NCI-H1930 (cell line): ENCODE measurements at regions not wholly inside any gene's neighbourhood (a gene's known extent, or its start where the extent isn't known, plus 50 kb on each side); places are given as distances from the start of the nearest gene placed in this dataset.

Experiments used
- DNase-seq, 2 experiments: peaks; one replicate each; lab custom pipeline; 2025; lab: John Stamatoyannopoulos, UW

DNA sequence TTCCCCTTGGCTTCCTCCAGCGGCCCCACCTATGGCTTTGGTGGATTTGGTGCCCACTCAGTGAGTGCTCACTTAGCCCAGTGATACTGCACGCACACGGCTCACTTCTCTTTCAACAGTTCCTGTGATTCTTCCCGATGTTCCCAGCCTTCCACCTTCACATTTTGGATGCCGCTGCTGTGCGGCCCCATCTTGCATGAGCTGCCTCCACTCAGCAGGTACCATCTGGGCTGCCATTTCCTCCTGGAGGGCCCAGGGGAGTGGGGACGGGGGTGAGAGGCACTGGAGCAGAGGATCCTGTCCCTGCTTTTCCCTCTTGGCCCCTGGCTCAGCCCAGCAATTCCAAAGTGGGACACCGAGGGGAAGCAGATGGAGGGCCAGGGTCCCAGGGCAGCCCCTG is 323.3 kb upstream of the ZNF32 start:
- DNase-seq: no peak

GRCh38 chr10:43971306-43971705 is 322.6 kb upstream of the ZNF32 start:
- DNase-seq: no peak

GRCh38 chr10:43970717-43971116 is 322.0 kb upstream of the ZNF32 start:
- DNase-seq: no peak

GRCh38 chr10:43970018-43970698 is 321.5 kb upstream of the ZNF32 start:
- DNase-seq: no peak

DNA sequence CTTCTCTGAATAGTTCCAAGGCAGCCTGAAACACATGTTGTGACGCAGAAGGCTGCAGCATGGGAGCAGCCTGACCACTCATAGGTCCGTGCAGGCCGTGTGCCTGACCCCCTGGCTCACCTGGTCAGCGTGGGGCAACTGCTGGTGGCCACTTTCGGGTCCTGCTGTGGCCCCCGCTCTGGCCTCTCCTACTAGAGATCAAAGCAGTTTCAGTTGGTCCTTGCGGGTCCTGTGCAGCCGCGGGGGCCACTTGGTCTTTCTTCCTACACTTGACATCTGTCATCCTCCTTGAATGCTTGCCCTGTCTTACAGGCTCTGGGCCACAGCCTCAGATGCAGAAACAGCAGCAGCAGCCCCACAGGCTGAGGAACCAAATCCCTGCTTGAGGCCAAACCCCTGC is 320.8 kb upstream of the ZNF32 start:
- DNase-seq: no peak

DNA sequence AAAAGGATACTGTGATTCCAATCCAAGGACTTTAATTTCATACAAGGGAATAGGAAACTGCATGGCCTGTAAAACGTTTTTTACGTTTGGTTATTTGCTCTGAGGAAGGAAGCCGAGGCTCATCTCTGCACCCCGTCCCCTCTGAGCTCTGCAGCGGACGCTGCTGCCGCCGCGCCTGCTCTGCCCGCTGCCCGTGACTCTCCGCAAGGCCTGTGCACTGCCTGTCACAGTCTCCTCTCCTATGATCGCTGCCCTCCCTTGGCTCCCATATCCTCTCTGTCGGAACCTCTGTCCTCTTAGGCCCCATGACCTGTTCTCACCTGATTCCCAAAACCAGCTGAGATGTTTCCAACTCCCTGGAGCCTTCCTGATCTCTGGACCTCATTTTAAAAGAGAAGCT is 320.3 kb upstream of the ZNF32 start:
- DNase-seq: no peak

DNA sequence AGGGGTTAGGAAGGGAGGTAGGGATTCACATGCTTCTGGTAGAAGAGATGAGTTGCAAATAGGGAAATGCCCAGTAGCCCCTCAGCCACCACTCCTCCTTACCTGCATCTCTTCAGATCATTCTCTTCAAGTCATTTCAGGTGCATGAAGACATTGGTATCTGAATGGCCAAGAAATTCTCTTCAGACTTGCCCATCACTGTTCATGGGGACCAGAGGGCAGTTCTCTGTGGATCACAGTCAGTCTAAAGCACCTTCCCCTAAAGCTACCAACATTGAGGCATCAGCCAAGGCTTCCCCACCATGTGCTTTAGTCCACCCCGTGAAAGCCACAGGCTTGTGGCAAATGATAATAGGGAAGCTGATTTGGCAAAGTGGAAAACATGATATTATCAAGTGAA is 319.4 kb upstream of the ZNF32 start:
- DNase-seq: no peak

DNA sequence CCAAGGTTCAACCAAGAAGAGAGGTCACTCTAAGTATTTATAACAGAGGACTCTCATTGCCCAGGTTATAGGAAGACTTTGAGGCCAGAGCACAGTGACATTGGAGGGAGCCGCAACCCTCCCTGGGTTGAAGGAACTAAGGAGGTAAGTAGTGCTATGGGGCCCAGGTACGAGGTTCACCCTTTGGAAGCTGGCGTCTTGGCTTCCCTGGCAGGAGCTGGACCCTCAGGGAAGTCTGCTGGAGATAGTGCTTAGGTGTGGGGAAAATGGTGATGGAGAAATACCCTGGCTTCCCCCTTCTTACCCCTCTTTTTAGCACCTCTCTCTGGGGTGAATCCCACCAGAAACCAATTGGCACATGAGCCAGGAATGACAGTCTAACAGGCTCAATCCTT is 317.9 kb upstream of the ZNF32 start:
- no peak for DNase-seq

GRCh38 chr10:43965918-43966570 is 317.4 kb upstream of the ZNF32 start:
- DNase-seq: no peak

DNA sequence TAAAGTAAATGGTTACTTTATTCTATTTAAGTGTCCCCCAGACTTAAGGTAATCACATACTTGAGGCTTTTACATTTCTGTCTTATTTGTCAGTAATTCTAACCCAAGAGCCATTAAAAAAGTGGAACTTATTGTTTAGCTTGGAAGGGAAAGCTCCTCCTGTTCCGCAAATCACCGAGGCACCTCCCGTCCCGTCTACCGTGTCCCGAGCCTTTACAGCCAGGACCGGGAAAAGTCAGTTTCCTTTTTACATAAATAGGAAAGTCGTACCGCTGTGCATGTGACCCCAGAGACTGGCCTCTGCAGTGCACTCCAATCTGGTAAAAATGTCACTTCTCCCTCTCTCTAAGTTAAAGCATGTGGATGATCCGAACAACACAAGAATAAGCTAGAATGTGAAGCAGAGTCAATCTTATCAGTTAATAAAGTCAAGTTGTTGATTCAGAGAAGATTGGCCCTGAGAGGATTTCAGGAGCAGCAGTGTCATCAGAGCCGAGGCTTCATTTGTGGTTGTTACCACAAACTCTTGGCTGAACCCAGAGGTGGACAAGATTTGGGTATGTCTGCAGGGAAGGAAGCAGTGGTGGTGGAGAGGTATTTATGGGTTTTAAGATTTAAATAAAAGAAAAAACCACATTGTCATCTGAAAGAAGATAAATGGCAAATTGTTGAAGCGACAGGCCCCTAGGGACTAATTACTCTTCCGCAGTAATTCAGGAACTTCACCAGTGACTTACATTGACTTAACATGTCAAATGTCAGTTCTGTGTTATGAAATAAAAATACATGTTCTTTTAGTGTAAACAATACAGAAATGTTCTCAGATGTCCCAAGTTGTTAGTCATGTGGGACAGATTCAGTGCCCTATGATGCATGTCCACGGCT is 316.6 kb upstream of the ZNF32 start:
- DNase-seq: no peak

GRCh38 chr10:43964486-43964885 is 315.8 kb upstream of the ZNF32 start:
- no peak for DNase-seq

GRCh38 chr10:43963793-43964425 is 315.2 kb upstream of the ZNF32 start:
- no peak for DNase-seq

DNA sequence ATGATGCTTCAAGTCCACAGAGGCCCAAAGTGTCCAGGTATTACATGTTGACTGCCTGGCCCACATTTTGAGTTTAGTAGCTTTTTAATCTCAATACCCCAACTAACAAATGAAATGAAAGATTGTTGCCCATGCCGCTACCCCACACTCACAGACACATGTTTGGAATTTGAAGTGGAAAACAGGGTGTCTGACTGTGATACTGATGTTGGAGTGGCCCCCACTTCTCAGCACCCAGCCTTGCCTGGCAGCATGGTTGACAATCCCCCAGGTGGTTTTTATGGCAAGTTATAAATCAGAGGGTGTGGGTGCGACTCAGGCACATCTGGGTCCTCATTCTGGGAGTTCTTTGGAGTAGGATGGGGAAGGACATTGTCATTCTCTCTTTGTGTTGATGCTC is 314.7 kb upstream of the ZNF32 start:
- no peak for DNase-seq

- no peak for DNase-seq
These were observed 313.9 kb upstream of the ZNF32 start for GRCh38 chr10:43962346-43963191.

- DNase-seq: no peak
These were observed 313.1 kb upstream of the ZNF32 start for GRCh38 chr10:43961523-43962345.

DNA sequence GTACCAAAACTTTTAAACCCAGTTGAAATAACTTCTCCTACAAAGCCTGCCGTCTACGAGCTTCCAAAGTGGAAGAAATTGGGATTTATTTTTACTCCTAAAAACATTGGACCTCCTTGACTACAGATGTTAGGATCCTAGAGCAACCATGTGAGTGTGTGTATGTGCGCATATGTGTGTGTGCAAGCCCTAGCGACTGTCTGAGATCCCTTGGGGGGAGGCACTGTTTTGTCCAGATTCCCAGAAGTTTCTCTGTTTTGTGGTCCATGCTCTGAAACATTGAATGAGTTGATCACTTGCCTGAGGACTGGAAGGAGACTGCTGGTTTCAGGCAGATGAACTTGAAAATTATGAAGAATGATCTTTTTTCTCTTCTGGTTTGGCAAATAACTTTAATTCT is 312.3 kb upstream of the ZNF32 start:
- DNase-seq: no peak

GRCh38 chr10:43960477-43960876 is 311.8 kb upstream of the ZNF32 start:
- no peak for DNase-seq

DNA sequence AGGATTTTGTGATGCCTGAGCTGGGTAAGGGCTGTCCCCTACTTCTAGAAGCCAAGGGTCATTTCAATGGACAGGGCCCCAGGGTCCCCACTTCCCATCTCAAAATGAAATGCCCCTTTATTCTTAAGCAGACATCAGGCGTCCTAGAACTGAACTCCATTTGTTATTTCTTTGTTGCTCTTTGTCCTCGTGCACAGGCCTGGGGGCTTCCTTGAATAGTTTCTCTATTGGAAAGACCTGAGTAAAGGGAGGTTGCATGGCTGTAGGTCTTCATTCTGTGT is 311.4 kb upstream of the ZNF32 start:
- no peak for DNase-seq

GRCh38 chr10:43959364-43960134 is 310.9 kb upstream of the ZNF32 start:
- no peak for DNase-seq

DNA sequence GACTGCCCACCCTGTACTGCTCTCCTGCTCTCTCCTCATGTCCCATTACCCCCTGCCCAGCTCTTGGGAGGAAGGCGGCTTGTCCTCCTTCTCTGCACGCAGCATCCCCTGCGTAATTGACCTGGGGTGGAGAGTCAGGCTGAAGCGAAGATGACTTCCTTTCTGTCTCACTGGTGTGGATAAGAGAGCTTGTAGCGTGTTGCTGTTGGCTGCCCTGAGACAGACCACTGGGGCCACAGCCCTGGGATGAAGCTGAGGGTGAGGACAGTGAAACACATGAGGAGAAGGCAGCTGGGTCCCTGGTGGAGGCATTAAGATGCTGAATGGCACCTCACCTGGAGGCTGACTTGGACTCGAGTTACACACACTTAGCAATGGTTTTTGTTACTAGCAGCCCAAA is 310.3 kb upstream of the ZNF32 start:
- no peak for DNase-seq
